ENCODE measurements at regions not wholly inside any gene's neighbourhood (a gene's known extent, or its start where the extent isn't known, plus 50 kb on each side); places are given as distances from the start of the nearest gene placed in this dataset.

- DNase-seq (ENCODE audit: low read depth in 1 of 2, low spot score in 1 of 2) = no peak
Observed at GRCh38 chr7:145928937-145929336, 187.7 kb upstream of the CNTNAP2 start.

GRCh38 chr7:145919712-145920111, 196.9 kb upstream of the CNTNAP2 start:
- no peak for DNase-seq (ENCODE audit: low read depth in 1 of 2, low spot score in 1 of 2)

GRCh38 chr7:145916776-145917175, 199.8 kb upstream of the CNTNAP2 start:
- DNase-seq (ENCODE audit: low read depth in 1 of 2, low spot score in 1 of 2) = no peak

GRCh38 chr7:145915679-145916078, 200.9 kb upstream of the CNTNAP2 start:
- no peak for DNase-seq (ENCODE audit: low read depth in 1 of 2, low spot score in 1 of 2)

GRCh38 chr7:145909991-145910513, 206.5 kb upstream of the CNTNAP2 start:
- no peak for DNase-seq (ENCODE audit: low read depth in 1 of 2, low spot score in 1 of 2)

GRCh38 chr7:145903658-145904057, 212.9 kb upstream of the CNTNAP2 start:
- DNase-seq (ENCODE audit: low read depth in 1 of 2, low spot score in 1 of 2) = no peak

- no peak for DNase-seq (ENCODE audit: low read depth in 1 of 2, low spot score in 1 of 2)
Observed at GRCh38 chr7:145902123-145902522, 214.5 kb upstream of the CNTNAP2 start.

- no peak for DNase-seq (ENCODE audit: low read depth in 1 of 2, low spot score in 1 of 2)
Observed at GRCh38 chr7:145899938-145900337, 216.7 kb upstream of the CNTNAP2 start.

GRCh38 chr7:145893925-145894535, 222.6 kb upstream of the CNTNAP2 start:
- no peak for DNase-seq (ENCODE audit: low read depth in 1 of 2, low spot score in 1 of 2)

- no peak for DNase-seq (ENCODE audit: low read depth in 1 of 2, low spot score in 1 of 2)
Observed at GRCh38 chr7:145884716-145885514, 231.7 kb upstream of the CNTNAP2 start.

GRCh38 chr7:145876376-145876775, 240.2 kb upstream of the CNTNAP2 start:
- DNase-seq (ENCODE audit: low read depth in 1 of 2, low spot score in 1 of 2) = no peak

- DNase-seq (ENCODE audit: low read depth in 1 of 2, low spot score in 1 of 2) = no peak
Observed at GRCh38 chr7:145875267-145875666, 241.3 kb upstream of the CNTNAP2 start.

- no peak for DNase-seq (ENCODE audit: low read depth in 1 of 2, low spot score in 1 of 2)
Observed at GRCh38 chr7:145868935-145869334, 247.7 kb upstream of the CNTNAP2 start.

- DNase-seq (ENCODE audit: low read depth in 1 of 2, low spot score in 1 of 2) = no peak
Observed at GRCh38 chr7:145862212-145862611, 254.4 kb upstream of the CNTNAP2 start.

- no peak for DNase-seq (ENCODE audit: low read depth in 1 of 2, low spot score in 1 of 2)
Observed at GRCh38 chr7:145860809-145861208, 255.8 kb upstream of the CNTNAP2 start.

- DNase-seq (ENCODE audit: low read depth in 1 of 2, low spot score in 1 of 2) = no peak
Observed at GRCh38 chr7:145850636-145851035, 266.0 kb upstream of the CNTNAP2 start.

- no peak for DNase-seq (ENCODE audit: low read depth in 1 of 2, low spot score in 1 of 2)
Observed at GRCh38 chr7:145848691-145849090, 267.9 kb upstream of the CNTNAP2 start.

GRCh38 chr7:145845345-145845744, 271.3 kb upstream of the CNTNAP2 start:
- no peak for DNase-seq (ENCODE audit: low read depth in 1 of 2, low spot score in 1 of 2)

GRCh38 chr7:145839814-145840213, 276.8 kb upstream of the CNTNAP2 start:
- no peak for DNase-seq (ENCODE audit: low read depth in 1 of 2, low spot score in 1 of 2)

- DNase-seq (ENCODE audit: low read depth in 1 of 2, low spot score in 1 of 2) = no peak
Observed at GRCh38 chr7:145831616-145832206, 284.9 kb upstream of the CNTNAP2 start.

- DNase-seq (ENCODE audit: low read depth in 1 of 2, low spot score in 1 of 2) = no peak
Observed at GRCh38 chr7:145817687-145818086, 298.9 kb upstream of the CNTNAP2 start.

GRCh38 chr7:145812218-145812617, 304.4 kb upstream of the CNTNAP2 start:
- DNase-seq (ENCODE audit: low read depth in 1 of 2, low spot score in 1 of 2) = no peak

Measured in activated CD4-positive, alpha-beta T cell treated with anti-CD3 and anti-CD28 coated beads, Interleukin-2, amount 50 U/mL, for 24 hours (primary cell).